ENCODE measurements at regions not wholly inside any gene's neighbourhood (a gene's known extent, or its start where the extent isn't known, plus 50 kb on each side); places are given as distances from the start of the nearest gene placed in this dataset.

DNA sequence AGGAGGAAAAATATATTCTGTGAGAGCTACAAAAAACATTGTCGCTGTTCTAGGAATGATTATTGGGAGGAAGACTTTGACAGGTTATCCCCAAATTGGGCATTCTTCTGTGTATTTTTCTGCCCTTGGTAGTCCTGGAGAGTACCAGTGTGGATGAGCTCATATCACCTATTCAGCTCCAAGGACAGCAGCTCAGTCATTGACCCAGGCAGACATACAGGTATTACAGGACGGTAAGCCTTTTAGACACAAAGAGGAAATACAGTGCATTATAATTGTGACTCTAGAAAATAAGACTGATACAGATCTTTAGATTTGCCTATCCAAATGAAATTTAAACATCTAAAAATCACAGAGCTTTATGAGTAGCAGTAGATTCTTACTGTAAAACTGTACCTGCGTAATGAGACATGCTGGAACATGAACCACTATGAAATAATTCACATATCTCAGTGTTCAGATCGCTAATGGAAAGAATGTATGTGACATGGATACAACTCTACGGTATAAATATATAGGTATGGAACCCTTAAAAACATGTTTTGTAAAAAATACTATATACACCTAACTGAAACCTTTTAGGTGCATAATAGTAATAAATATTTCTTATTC, 56.0 kb downstream of the PLK2 start:
- DNase-seq = no peak

DNA sequence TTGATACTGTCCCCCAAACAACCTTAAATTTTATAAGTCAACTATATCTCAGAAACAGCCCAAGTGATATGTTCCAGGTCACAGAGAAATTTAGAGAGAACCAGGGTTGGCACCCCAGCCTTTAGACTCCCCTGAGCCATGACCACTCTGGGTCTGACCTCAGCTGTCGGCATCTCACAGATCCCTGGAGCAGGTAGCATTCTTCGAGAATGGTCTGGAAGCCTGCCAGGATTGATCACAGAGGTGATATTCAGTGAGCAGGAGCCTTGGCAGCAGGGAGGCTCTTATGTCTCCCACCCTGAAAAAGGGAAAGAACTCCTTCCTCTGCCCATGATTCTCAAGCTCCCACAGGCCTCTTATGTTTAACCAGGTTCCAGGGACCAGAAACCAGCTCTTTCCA, 58.2 kb downstream of the PLK2 start:
- DNase-seq = no peak

- DNase-seq = no peak
Measured at GRCh38 chr5:58400737-58401136, 59.1 kb downstream of the PLK2 start.

DNA sequence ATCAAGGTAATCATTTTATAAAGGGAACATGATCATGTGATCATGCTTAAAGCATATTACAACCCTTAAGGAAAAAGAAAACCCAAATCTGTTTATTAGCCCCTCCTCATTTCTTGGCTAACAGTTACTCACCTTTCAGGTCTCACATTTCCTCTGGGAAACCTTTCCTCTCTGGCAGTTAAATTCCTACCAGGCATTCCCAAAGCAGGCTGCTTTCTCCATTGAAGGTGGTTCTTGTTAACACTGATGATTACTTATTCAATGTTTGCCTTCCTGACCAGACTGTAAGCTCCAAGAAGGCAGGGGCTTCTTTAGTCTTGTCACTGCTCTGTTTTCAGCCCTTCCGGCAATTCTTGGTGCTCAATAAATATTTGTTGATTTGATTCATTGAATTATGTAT, 59.9 kb downstream of the PLK2 start:
- no peak for DNase-seq

DNA sequence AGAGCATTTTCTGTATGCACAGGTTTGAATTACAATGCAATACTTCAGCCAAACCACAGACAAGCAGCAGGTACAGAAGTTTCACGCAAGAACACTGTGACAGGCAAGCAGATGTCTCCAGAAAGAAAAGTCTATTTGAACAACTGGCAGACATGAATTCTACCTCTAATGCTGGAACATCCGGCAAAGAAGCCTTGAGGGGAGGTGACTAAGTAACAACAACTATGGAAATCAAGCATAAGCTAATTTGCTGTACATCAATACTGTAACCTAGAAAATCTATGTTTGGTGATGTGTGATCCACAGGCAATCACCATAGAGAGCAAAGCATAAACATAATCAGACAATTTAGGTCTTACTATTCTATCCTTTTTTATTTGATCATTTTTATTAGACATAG, 65.5 kb downstream of the PLK2 start:
- DNase-seq = no peak

GRCh38 chr5:58393716-58394115, 66.2 kb downstream of the PLK2 start:
- no peak for DNase-seq

DNA sequence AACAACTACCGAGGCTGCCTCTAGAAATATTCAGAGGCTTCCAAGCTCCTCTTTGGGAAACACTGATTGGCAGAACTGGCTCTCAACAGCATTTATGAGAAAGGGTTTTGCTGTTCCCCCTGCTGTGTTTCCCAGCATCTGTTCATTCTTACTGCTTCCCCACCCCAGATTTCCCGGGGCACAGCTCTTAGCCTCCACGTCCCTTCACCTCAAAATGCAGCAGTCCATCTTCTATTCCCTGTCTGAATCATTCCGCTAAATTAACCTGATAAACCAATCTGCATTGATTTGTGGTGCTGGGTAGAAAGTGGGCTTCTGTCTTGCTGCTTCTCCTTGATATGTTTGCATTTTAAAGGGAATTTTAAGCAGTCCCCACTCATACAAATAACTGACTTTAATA, 67.4 kb downstream of the PLK2 start:
- DNase-seq = no peak

DNA sequence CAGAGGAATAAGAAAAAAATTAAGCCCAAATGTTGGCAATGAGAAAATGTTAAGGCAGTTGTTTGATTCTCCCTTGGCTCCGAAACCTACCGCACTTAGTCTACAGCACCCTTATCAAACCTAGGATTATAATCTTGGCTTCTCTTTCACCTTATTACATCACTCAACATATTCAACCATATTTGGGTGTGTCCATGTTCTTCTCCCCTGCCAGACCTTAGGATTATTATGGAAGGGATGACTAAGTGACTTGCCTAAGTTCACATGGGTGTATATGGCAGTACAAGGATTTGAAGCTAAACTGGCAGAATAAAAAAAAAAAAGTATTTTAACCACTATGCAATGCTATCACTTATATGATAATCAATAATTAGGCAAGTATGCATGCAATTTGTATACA, 76.4 kb downstream of the PLK2 start:
- no peak for DNase-seq

- no peak for DNase-seq
Measured at GRCh38 chr5:58382131-58382534, 77.8 kb downstream of the PLK2 start.

- no peak for DNase-seq
Measured at GRCh38 chr5:58381566-58381965, 78.3 kb downstream of the PLK2 start.

GRCh38 chr5:58380655-58381054, 79.2 kb downstream of the PLK2 start:
- no peak for DNase-seq

DNA sequence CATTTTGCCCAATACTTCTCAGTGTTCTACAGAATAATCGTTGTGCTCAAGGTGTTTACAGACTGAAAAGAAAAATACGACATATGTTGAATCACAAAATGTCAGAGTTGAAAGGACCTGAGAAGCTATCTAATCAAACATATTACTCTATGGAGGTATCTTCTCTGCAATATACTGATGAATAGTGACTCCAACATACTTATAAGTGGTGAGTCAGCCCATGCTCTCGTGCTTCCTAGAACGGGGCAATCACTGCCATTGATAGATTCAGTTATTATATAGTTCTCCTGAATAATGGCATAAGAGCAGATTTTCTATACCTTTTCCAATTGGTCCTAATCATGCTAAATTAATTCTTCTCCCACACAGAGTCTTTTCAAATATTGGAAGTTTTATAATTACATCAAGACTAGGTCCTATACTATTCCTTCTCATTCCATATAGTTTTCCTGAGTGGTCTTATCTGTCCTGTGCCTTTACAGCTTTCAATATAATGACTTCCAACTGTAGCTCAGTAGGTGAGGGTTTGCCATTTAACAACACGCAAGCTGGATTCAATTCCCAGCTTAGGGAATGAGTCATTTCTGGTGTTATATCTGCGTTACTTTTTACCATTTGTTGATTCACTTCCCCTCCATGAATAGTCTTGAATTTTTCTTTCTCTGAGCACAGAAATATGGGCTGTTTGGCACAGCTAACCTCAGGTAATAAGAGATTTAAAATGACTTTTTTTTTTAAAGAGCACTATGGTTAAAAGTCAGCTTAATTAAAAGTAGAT, 81.1 kb downstream of the PLK2 start:
- DNase-seq = no peak

DNA sequence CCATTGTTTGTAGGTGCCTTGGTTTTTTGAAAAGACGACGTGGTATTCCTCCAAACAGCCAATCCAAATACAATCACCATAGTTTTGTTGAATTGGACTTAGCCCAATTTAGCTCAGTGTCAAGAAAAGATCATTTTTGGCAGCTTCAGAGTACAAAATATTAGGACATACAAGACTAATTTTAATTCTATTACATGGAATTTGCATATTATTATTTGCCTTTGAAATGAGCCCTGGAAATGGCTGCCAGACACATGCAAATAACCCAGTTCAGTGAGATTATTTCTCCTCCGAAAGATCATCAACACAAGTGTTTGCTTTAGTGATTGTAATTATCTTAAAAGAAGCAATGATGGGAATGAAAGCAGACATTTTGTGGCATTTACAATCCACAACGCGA, 89.3 kb downstream of the PLK2 start:
- no peak for DNase-seq

DNA sequence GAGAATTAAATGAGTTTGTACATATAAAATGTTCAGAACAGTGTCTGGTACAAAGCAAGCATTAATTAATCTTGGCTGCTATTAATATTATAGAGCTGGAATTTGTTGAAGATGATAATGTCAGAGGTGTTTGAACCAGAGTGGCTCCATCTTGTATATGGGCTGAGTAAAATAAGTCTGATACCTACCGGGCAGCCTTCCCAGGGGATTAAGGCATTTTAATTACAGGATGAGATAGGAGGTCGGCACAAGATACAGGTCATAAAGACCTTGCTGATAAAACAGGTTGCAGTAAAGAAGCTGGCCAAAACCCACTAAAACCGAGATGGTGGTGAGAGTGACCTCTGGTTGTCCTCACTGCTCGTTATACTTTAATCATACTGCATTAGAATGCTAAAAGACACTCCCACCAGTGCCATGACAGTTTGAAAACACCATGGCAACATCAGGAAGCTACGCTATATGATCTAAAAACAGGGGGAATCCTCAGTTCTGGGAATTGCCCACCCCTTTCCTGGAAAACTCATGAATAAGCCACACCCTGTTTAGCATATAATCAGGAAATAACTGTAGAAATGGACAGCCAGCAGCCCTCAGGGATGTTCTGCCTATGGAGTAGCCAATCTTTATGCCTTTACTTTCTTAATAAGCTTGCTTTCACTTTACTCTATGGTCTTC, 90.2 kb downstream of the PLK2 start:
- DNase-seq = no peak

DNA sequence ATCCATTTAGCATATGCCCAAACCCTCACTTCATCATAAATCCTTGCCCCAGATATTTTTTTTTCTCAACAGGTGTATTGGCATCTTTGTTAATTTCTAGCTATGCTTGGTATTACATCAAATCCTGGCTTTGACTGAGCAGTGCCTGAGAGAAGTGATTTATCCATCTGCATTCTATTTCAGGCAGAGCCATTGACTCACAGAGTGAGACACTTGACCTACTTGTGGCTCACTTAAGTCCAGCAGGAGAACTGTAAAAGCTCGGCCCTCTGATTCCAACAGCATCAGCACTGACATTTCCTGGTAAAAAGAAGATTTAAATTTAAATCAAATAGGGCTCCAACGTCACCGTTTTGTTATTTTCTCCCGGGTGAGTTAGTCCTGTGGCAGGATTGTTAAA, 93.4 kb downstream of the PLK2 start:
- DNase-seq = no peak

DNA sequence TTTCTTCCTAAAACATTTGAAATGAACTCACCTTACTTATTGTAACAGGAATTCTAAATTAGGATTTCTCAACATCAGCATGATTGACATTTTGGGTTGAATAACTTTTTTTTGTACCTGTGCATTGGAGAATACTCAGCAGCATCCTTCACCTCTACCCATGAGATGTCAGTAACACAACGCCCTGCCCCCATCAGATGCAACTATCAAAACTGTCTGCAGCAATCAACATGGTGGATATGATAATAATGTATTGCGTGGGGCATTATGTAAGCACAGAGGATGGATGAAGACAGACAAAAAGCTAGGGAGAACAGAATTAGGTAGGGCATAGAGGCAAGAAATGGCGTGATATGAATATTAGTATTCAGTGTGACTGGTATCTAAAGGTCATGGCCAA, 94.1 kb downstream of the PLK2 start:
- no peak for DNase-seq

GRCh38 chr5:58363461-58364249, 96.2 kb downstream of the PLK2 start:
- DNase-seq = no peak

DNA sequence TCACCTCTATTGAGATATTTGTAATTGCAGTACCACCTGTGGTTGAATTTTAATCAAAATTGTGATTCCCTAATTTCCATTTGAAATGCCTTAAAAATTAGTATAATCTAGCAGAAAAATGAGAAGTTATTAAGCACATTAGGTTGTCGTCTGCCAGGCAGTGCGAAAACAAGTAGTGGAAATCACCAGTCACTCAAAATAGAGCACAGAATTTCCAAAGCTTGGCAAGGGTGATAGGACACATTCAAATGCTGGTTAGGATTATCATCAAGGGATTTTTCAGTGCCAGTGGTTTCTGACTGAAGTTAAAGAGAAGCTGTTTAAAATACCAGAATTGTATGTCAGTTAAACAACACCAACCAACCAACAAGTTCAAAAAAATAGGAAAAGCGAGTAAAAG, 97.8 kb downstream of the PLK2 start:
- no peak for DNase-seq

- DNase-seq = no peak
Measured at GRCh38 chr5:58360794-58361193, 99.1 kb downstream of the PLK2 start.

- no peak for DNase-seq
Measured at GRCh38 chr5:58359981-58360380, 99.9 kb downstream of the PLK2 start.

- no peak for DNase-seq
Measured at GRCh38 chr5:58358501-58359178, 101.2 kb downstream of the PLK2 start.

DNA sequence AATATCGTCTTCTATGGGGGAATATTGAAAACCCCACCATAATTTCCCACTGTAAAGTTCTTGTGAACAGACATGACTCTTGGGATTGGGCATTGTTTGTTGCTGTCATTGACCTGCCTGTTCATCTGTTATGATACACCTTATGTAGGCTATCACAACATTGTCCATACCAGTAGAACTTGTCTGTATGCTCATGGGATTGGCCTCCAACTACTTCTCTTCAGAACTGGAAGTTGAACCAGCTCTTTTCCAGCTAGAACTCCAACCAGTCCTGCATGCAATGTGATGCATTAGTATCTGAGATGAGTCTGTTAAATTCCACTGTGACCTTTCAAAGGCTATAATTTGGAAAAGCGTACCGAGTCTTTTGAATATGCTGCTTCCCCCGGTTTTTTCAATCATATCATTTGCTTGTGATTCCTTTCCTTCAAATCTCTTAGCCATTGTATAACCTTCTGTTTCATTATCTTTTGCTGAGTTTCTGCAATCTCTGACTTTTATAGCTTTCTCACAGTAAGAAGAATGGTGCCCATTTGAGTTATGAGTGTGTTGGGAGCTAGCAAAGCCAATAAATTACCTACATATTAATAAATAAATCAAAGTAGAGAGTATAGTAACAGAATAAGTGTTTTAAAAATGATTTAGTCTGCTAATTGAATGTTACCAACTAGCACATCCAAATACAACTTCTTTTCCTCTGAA, 101.9 kb downstream of the PLK2 start:
- DNase-seq = no peak
